ENCODE measurements at regions not wholly inside any gene's neighbourhood (a gene's known extent, or its start where the extent isn't known, plus 50 kb on each side); places are given as distances from the start of the nearest gene placed in this dataset.

DNA sequence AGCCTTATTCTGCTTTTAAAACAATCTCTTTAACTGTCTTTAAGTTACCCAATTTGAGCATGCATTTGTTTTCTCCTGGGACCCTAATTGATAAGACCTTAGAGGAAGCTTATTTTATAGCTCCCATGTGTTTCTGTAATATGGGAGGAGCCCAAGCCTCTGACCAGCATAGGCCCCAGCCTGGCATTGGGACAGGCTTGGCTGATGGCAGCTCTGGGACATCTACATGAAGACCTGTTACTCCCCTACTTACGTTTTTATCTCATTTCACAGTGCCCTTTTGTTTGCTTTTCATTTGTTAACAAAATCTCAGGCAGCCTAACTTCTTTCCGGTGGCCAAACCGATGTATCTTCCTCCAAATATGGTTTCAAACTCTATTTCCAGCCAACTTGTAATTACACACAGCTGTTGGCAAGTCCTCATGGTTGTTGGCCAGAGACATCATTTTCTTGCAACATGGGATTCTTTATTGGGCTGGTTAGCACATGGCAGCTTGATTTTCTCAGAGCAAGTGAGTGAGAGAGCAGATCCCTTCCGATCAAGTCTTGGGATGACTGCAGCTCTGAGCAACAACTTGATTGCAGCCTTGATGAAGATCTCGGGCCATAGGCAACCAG is 1117.5 kb downstream of the AACS start:
- TF ChIP-seq CTCF (conservative IDR thresholded peaks at IDR 0.05; ENCODE audit: low read depth in 2 of 2): no peak
- TF ChIP-seq JUNB (IDR thresholded peaks at IDR 0.05; ENCODE audit: unreplicated experiment): no peak
- TF ChIP-seq EZH2phosphoT487 (IDR thresholded peaks at IDR 0.05; ENCODE audit: unreplicated experiment): no peak
- TF ChIP-seq POLR2AphosphoS5 (IDR thresholded peaks at IDR 0.05; ENCODE audit: low read depth): no peak
- TF ChIP-seq, protein P1, sequence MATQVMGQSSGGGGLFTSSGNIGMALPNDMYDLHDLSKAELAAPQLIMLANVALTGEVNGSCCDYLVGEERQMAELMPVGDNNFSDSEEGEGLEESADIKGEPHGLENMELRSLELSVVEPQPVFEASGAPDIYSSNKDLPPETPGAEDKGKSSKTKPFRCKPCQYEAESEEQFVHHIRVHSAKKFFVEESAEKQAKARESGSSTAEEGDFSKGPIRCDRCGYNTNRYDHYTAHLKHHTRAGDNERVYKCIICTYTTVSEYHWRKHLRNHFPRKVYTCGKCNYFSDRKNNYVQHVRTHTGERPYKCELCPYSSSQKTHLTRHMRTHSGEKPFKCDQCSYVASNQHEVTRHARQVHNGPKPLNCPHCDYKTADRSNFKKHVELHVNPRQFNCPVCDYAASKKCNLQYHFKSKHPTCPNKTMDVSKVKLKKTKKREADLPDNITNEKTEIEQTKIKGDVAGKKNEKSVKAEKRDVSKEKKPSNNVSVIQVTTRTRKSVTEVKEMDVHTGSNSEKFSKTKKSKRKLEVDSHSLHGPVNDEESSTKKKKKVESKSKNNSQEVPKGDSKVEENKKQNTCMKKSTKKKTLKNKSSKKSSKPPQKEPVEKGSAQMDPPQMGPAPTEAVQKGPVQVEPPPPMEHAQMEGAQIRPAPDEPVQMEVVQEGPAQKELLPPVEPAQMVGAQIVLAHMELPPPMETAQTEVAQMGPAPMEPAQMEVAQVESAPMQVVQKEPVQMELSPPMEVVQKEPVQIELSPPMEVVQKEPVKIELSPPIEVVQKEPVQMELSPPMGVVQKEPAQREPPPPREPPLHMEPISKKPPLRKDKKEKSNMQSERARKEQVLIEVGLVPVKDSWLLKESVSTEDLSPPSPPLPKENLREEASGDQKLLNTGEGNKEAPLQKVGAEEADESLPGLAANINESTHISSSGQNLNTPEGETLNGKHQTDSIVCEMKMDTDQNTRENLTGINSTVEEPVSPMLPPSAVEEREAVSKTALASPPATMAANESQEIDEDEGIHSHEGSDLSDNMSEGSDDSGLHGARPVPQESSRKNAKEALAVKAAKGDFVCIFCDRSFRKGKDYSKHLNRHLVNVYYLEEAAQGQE (IDR thresholded peaks at IDR 0.05; ENCODE audit: unreplicated experiment): no peak
- no peak for TF ChIP-seq EZH2 (IDR thresholded peaks at IDR 0.05; ENCODE audit: low read depth, unreplicated experiment)
